ENCODE measurements at regions not wholly inside any gene's neighbourhood (a gene's known extent, or its start where the extent isn't known, plus 50 kb on each side); places are given as distances from the start of the nearest gene placed in this dataset.

DNA sequence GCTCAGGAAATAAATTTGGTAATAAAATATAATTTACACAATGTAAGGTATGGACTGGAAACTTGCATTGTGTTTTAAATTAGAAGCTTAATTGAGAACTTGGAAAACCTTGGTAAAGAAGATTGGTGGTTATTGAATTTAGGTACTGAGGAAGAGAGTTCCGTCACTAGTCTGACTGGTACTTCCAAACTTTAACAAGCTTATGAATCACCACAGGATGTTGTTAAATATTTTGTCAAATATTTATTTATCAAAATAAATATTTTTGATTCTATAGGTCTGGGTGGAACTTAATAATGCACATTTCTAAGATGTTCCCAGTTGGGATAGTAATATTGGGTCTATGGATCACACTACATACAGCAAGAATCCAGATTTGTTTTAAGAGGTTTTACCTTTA lies 992.2 kb downstream of the ARAP2 start:
- Histone ChIP-seq H3K36me3 (no peaks in the 10 kb centered on the region), H3K4me1 (no peaks in the 10 kb centered on the region), H3K27me3 (no peaks in the 10 kb centered on the region), H3K27ac (no peak overlapping the region), H3K9me3 (no peaks in the 10 kb centered on the region), H3K4me3 (no peak overlapping the region)
- intact Hi-C loops (cut with DNase I): no loop called here
- ATAC-seq: no peak
- 57% methylated on average over 1 of the region's 1 CpG for WGBS (ENCODE audit: insufficient coverage, low coverage, low lambda C conversion rate, missing lambda C conversion rate)
- TF ChIP-seq, protein P1, sequence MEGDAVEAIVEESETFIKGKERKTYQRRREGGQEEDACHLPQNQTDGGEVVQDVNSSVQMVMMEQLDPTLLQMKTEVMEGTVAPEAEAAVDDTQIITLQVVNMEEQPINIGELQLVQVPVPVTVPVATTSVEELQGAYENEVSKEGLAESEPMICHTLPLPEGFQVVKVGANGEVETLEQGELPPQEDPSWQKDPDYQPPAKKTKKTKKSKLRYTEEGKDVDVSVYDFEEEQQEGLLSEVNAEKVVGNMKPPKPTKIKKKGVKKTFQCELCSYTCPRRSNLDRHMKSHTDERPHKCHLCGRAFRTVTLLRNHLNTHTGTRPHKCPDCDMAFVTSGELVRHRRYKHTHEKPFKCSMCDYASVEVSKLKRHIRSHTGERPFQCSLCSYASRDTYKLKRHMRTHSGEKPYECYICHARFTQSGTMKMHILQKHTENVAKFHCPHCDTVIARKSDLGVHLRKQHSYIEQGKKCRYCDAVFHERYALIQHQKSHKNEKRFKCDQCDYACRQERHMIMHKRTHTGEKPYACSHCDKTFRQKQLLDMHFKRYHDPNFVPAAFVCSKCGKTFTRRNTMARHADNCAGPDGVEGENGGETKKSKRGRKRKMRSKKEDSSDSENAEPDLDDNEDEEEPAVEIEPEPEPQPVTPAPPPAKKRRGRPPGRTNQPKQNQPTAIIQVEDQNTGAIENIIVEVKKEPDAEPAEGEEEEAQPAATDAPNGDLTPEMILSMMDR (IDR thresholded peaks at IDR 0.05): no peak
- no peak for TF ChIP-seq POLR2A (IDR thresholded peaks at IDR 0.05)
- DNase-seq: no peak

- Histone ChIP-seq H3K36me3 (no peaks in the 10 kb centered on the region), H3K9me3 (no peaks in the 10 kb centered on the region), H3K27me3 (no peaks in the 10 kb centered on the region), H3K27ac (no peak overlapping the region), H3K4me3 (no peak overlapping the region), H3K4me1 (no peaks in the 10 kb centered on the region)
- ATAC-seq (no peak), DNase-seq (no peak)
- 51% methylated on average over 3 of the region's 3 CpGs for WGBS (ENCODE audit: insufficient coverage, low coverage, low lambda C conversion rate, missing lambda C conversion rate)
- intact Hi-C loops (cut with DNase I): no loop called here
- no peak for TF ChIP-seq POLR2A (IDR thresholded peaks at IDR 0.05)
- TF ChIP-seq, protein P1 (IDR thresholded peaks at IDR 0.05): no peak
These were observed 991.4 kb downstream of the ARAP2 start for GRCh38 chr4:35252866-35253265.

DNA sequence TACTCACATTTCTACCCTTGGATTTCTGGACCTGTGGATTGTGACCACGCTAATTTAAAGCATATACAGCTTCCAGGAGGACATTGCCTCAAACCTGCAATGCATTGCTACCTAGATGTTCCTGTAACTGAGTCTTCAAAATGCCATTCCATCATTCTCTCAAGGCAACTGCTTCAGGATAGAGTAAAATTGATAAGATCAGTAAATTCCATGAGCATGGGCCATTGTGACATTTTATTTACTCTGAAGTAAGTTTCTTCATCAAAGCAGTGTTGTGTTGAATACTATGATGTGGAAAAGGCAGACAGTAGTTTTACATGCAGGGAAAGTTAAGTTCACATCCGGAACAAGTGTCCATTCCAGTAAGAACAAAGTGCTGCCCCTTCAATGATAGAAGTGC lies 991.0 kb downstream of the ARAP2 start:
- DNase-seq (no peak), ATAC-seq (no peak)
- H3K4me1 ChIP-seq: no peaks in the 10 kb centered on the region
- no peak overlapping the region for H3K4me3 ChIP-seq
- intact Hi-C loops (cut with DNase I): no loop called here
- H3K27me3 ChIP-seq: no peaks in the 10 kb centered on the region
- no peaks in the 10 kb centered on the region for H3K36me3 ChIP-seq
- WGBS (ENCODE audit: insufficient coverage, low coverage, low lambda C conversion rate, missing lambda C conversion rate): 58% methylated on average over 2 of the region's 2 CpGs
- TF ChIP-seq, protein P1 (IDR thresholded peaks at IDR 0.05): no peak
- TF ChIP-seq POLR2A (IDR thresholded peaks at IDR 0.05): no peak
- H3K27ac ChIP-seq: no peak overlapping the region
- H3K9me3 ChIP-seq: no peaks in the 10 kb centered on the region

- 66% methylated on average over 2 of the region's 2 CpGs for WGBS (ENCODE audit: insufficient coverage, low coverage, low lambda C conversion rate, missing lambda C conversion rate)
- ATAC-seq: no peak
- H3K4me3 ChIP-seq: no peak overlapping the region
- H3K27ac ChIP-seq: no peak overlapping the region
- H3K36me3 ChIP-seq: no peaks in the 10 kb centered on the region
- TF ChIP-seq, protein P1 (IDR thresholded peaks at IDR 0.05): no peak
- TF ChIP-seq POLR2A (IDR thresholded peaks at IDR 0.05): no peak
- no peaks in the 10 kb centered on the region for H3K9me3 ChIP-seq
- H3K4me1 ChIP-seq: no peaks in the 10 kb centered on the region
- H3K27me3 ChIP-seq: no peaks in the 10 kb centered on the region
- no peak for DNase-seq
- intact Hi-C loops (cut with DNase I): no loop called here
These were observed 957.9 kb downstream of the ARAP2 start for GRCh38 chr4:35286434-35286833.

All from right lobe of liver (tissue), 6 donors.